ENCODE measurements at regions not wholly inside any gene's neighbourhood (a gene's known extent, or its start where the extent isn't known, plus 50 kb on each side); places are given as distances from the start of the nearest gene placed in this dataset.
"Not testable (repeated sequence)": the region's sequence is repeated elsewhere in the genome, so short reads cannot be mapped to it uniquely, and the experiment has no call there.

DNA sequence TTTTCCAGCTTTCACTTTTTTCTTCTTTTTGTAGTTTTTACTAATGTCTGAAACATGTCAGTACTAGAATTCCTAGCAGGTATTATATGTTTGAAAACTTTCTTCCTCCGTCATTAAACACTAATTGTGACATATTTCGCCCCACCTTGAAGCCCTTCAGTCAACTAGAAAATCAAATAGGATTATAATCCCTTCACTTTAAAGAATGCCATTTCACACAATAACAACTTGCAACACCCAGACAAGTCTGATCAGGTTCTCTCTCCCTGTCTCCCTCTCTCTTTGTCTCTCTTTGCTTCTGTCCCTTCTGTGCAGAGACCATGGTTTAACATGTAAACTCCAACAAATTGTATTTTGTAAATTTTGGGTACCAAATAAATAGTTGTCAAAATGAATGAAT is 373.5 kb downstream of the SEMA3D start:
- DNase-seq: no peak

- no peak for DNase-seq
These were observed 374.8 kb downstream of the SEMA3D start for GRCh38 chr7:84812021-84812420.

DNA sequence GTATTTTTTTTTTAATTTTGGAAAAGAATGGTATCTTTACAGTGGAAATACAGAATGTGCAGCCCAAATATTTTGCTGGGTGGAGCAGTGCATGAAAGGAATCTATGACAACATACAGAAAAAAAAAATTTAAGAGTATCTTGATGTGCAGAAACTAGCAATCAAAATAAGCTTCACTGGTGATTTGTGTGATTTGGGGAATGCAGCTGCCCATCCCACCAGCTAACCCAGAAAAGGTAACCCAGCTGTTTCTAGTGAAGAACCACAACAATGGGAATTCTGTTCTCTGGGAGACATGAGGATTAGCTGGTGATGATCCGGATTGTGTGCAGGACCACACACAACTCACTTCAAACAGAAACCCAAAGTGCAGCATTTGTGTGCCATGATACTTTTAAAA is 375.5 kb downstream of the SEMA3D start:
- no peak for DNase-seq

DNA sequence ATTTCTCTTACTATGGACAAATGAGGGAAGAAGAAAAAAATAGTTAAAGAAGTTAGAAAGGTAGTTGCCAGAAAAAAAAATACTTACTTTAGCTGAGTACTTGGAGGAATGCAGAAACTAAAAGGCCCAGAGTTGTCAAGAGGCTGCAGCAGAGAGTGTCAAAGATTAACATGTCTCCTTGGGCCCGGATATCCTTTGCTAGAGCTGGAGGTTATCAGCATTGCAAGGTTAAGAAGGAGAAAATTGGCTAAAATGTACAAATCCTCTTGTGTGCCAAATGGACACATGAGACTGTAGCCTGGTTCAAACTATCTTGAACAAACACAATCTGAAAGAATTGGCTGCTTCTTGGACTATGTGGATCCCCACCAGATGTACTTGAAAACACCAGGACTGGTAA is 377.0 kb downstream of the SEMA3D start:
- no peak for DNase-seq

DNA sequence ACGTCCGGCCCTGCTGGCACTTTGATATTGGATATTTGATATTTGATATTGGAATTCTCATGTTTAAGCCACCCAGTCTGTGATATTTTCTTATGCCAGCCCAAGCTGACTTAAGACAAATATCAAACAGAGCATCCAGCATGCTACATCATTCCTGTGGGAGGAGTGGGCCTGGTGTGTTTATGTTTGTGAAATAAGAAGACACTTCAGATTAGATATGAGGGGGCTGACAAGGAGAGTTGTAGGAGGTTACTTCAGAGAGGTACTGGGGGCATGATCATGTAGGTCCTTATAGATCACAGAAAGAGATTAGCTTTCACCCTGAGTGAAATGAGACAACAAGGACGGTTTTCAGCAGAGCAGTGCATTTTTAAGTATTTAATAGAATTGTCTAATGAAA is 382.9 kb downstream of the SEMA3D start:
- DNase-seq: no peak

- DNase-seq: no peak
These were observed 385.5 kb downstream of the SEMA3D start for GRCh38 chr7:84801396-84801795.

- no peak for DNase-seq
These were observed 386.0 kb downstream of the SEMA3D start for GRCh38 chr7:84800846-84801245.

GRCh38 chr7:84799106-84799505 is 387.8 kb downstream of the SEMA3D start:
- no peak for DNase-seq

- DNase-seq: no peak
These were observed 394.5 kb downstream of the SEMA3D start for GRCh38 chr7:84792231-84792893.

DNA sequence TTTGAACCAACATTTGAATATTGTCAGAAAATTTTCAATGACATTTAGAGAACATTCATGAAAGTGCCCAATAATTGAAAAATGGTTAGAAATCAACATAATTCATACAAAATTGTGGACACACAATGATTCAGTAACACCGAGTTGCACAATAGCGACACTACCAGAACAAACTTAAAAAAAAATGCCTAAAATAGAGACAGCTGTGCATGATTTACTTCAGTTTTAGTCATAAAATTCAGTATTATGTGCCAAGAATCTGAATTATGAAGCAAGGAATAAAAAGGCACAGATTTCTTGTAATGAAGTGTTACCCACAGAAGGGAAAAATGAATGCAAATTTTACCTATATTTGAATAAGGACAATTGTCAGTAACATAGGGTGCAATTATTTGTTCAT is 396.0 kb downstream of the SEMA3D start:
- no peak for DNase-seq

DNA sequence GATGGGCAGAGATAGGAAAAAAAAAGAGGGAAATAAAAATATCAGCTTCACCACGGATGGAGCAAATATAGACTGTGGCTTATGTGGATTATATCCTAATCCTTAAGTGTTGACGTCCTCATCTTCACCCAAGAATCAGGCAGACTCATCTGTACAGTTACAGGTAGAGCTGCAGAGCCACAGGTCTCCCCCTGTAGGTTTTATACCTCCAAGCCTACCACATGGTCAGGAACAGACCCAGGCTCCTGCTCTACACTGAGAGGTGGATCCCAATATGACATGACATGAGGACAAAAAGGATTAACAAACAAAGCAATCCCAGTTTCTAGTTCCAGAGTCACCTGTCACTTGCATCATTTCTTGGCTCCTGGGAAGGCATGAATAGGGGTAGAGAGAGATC is 400.8 kb downstream of the SEMA3D start:
- DNase-seq: no peak

DNA sequence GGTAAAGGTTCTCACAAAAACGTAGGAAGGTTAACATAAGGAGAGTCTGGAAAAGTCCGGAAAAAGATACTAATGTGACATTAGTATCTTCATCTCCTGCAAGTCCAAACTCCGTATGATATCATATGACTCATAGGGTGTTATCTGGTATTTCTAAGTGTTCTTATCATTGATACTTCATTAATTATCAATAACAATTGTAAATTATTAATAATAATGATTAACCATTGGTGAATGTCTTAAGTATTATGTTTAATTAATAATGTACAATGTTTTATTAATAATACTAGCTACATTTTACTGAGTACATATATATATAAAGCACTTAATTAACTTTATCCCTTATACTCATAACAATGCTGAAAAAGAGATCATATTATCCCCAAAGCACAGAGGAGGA is 402.4 kb downstream of the SEMA3D start:
- DNase-seq: no peak

- DNase-seq: peak; percentile 3
These were observed 403.6 kb downstream of the SEMA3D start for GRCh38 chr7:84783141-84783778.

GRCh38 chr7:84781838-84782237 is 405.0 kb downstream of the SEMA3D start:
- DNase-seq: no peak

- DNase-seq: no peak
These were observed 406.4 kb downstream of the SEMA3D start for GRCh38 chr7:84780158-84781124.

GRCh38 chr7:84757761-84758160 is 429.1 kb downstream of the SEMA3D start:
- DNase-seq: no peak

- no peak for DNase-seq
These were observed 440.5 kb downstream of the SEMA3D start for GRCh38 chr7:84746353-84746752.

DNA sequence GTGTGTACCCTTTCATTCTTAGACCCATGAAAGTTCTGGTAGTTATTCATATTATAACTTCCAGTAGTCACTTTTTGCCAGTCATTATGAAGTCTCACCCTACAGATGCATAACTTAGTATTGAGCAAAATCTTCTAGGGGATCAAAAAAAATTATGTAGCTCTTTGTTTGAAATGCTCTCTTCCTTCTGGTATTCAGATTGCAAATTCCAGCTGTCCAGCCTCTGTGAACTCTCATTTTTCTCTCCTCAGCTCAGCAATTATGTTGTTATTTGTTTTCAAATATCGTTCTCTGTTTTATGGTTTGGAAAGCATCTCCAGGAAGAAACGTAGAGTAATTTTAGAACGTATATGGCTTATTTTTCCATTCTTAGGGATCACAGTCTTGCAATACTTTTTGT is 442.5 kb downstream of the SEMA3D start:
- no peak for DNase-seq

- no peak for DNase-seq
These were observed 448.2 kb downstream of the SEMA3D start for GRCh38 chr7:84738583-84739150.

GRCh38 chr7:84735677-84736076 is 451.2 kb downstream of the SEMA3D start:
- DNase-seq: no peak

DNA sequence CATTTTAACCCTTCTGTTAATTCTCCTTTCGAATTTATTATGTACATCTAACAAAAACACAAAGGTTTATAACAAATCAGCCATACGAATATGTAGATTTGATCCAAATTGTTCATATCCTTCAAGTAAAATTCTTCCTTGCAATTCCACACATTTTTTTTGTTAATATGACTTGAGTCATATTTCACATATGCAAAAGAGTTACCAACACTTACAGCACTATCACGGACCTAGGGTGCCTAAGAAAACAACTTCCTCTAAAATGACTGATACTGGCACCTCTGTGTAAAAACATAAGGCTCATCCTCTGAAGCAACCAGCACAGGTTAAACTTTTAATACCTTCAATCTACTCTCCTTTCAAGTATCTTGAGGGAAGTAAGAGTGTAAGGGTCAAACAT is 451.8 kb downstream of the SEMA3D start:
- no peak for DNase-seq

DNA sequence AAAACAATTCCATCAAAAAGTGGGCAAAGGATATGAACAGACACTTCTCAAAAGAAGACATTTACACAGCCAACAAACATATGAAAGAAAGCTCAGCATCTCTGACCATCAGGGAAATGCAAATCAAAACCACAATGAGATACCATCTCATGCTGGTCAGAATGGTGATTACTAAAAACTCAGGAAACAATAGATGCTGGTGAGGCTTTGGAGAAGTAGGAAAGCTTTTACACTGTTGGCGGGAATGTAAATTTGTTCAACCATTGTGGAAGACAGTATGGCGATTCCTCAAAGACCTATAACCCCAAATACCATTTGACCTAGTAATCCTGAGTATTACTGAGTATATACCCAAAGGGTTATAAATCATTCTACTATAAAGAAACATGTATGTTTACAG is 452.9 kb downstream of the SEMA3D start:
- not testable (repeated sequence) for DNase-seq

DNA sequence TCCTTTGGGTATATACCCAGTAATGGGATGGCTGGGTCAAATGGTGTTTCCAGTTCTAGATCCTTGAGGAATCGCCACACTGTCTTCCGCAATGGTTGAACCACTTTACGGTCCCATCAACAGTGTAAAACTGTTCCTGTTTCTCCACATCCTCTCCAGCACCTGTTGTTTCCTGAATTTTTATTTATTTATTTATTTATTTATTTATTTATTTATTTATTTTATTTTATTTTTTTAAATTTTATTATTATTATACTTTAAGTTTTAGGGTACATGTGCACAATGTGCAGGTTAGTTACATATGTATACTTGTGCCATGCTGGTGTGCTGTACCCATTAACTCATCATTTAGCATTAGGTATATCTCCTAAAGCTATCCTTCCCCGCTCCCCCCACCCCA is 456.0 kb downstream of the SEMA3D start:
- not testable (repeated sequence) for DNase-seq
